GM18505 (cell line): ENCODE measurements at regions not wholly inside any gene's neighbourhood (a gene's known extent, or its start where the extent isn't known, plus 50 kb on each side); places are given as distances from the start of the nearest gene placed in this dataset.

ENCODE experiments used
- ATAC-seq: cut with Tn5 transposase; IDR thresholded peaks from one replicate; pipeline ENCODE4 v1.9.1; 2021; ENCODE audit not compliant: unreplicated experiment
- POLR2A ChIP-seq: IDR thresholded peaks from 4 replicates; pipeline ENCODE4 v1.6.1; 2011; ENCODE audit warnings: borderline replicate concordance; ENCODE audit not compliant: insufficient read depth, insufficient read length; ENCODE audit errors: extremely low read depth

- no peak for ATAC-seq
- TF ChIP-seq POLR2A: no peak
These were observed 995.3 kb downstream of the OTOL1 start for GRCh38 chr3:162491952-162492351.

DNA sequence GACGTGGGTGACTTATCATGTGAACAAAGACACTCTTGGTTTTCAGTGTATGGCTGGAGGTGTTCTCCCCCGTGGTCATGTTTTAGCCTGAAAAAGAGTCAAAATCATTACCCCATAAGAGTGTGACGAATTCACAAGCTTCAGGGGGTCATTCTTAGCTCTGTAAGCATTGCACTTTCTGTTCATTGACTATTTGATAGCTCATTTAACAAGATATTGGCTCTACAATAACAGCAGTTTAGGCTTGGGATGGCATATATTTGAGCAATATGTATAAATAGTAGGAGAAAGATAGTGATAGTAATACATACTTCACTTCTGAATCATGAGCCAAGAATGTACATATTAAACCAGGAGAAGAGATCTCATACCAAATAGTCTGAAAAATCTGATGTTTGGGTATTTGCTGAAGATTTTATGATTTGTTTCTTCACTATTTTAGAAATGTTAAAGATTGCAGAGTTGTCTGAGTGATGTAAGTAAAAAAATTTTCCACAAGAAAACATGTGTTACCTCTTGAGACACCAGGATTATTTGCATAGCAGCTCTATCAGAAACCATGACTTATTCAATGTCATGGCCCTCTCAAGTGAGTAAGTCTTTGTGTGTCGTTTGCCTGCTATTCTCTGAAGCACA is 996.0 kb downstream of the OTOL1 start:
- no peak for ATAC-seq
- no peak for TF ChIP-seq POLR2A

DNA sequence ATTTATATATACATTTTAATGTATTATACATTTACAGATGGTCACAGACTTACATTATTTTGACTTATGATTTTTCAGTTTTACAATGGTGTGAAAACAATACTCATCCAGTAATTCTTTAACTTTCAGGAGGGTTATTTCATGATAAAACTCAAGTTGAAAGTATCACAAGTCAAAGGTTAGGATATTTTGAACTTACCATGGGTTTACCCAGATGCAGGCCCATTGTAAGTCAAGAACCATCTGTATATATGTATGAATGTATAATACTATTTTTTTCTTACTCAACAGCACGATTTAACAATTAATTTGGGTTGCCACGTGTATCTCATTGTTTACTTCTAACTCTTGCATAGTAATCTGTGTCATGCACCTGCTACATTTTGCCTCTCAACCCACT is 1002.0 kb downstream of the OTOL1 start:
- no peak for TF ChIP-seq POLR2A
- ATAC-seq: no peak

DNA sequence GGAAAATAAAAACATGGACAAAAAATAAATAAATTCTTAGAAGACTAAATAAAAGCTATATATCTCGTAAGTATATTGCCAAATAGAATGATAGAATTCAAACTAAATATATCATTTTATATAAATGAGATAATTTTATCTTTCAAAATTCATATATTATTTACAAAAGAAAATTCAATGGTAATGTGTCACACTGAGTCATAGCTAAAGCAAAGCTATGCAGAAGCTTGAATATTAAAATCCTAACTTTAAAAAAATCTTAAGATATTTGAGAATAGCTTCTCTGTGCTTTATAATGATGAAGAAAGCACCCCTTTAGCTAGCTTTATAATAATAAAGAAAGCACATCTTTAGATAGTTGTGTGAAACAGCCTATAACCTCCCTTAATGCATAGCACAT is 1010.8 kb downstream of the OTOL1 start:
- ATAC-seq: no peak
- no peak for TF ChIP-seq POLR2A

DNA sequence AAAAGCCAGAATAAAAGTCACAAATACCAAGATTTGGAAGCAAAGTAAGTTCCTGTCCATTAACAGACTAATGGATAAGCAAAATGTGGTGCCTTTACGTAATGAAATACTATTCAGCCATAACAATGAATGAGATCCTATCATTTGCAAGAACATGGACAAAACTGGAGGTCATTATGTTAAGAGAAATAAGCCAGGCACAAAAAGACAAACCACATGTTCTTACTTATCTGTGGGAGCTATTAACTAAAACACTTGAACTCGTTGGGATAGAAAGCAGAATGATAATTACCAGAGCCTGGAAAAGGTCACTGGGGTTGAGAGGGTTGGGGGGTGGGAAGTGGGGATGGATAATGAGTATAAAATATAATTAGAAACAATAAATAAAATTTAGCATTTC is 1015.9 kb downstream of the OTOL1 start:
- no peak for ATAC-seq
- TF ChIP-seq POLR2A: no peak

DNA sequence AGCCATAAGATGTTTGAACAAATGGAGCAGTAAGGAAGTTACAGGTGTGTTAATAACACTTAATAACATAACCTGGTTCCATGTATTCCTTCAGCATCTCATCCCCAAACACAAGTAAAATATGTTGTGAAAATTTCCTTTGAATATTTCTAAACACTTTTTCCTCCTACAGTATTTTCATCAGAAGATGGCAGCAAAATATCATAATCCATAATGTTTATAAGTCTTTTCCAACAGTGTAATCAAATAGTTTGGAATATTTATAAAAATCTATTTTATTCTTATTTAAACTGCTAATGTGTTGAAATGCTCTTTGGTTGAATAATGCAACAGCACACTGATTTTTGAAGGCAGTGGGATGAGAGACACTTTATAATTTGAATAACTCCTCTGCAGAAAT is 1020.5 kb downstream of the OTOL1 start:
- no peak for ATAC-seq
- TF ChIP-seq POLR2A: no peak

DNA sequence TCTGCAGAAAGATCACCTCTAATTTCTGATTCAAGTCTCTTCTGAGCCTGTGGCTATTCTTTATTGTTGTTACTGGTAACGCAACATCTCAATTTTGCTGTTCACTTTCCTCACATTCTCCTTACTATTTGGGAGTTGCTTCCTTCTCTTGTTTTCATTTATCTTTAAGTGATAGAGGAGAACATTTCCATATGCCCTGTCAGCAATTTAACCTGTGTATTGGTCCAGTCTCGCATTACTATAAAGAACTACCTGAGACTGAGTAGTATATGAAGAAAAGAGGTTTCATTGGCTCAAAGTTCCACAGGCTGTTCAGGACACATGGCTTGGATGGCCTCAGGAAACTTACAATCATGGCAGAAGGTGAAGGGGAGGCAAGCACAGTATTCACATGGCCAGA is 1025.1 kb downstream of the OTOL1 start:
- ATAC-seq: no peak
- TF ChIP-seq POLR2A: no peak

DNA sequence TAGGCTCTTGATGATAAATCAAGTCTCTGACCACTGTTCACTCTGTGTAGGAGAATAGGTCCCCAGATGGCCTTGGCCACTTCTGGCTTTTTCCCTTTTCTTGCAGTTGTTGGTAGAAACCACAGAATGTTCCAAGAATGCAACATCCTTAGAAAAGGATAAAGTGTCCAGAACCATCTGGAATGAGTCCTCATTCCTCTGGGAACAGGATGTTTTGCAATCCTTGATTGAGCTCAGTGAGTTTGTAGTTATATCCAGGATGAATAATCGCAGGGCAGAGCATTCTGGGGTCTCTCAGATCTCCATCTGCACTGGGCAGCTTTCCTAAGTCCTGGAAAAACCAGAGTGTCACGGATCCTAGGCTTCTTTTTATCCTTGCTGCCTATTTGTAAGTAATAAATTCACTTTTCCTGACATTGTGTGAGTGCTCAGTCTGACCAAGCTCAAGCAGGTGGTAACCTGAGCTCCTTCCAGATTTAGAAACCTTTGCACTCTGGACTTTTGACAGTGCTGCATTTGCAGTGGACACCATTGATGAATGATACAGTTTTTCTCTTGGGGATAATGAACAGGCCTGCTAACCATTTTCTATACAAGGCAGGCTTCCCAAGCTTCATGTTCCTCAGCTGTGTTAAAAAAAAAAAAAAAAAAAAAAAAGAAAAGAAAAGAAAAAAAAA is 1028.6 kb downstream of the OTOL1 start:
- no peak for TF ChIP-seq POLR2A
- no peak for ATAC-seq

DNA sequence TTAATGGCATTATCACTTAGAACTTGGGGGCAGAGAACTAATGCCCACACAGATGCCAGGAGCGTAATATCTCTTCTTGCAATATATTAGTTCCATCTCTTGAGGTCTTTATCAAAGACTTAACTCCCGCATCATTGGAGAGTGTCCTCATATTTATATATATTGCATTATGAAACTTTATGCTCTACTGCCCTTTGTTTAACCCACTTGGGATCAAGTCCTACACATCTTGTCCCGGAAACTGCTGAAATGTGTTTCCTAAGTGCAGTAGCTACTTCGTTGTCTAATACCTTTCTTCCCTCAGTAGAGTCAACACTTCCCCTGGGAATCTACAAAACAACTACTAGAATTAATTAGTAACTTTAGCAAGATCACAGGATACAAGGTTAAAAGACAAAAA is 1029.2 kb downstream of the OTOL1 start:
- ATAC-seq: no peak
- no peak for TF ChIP-seq POLR2A

DNA sequence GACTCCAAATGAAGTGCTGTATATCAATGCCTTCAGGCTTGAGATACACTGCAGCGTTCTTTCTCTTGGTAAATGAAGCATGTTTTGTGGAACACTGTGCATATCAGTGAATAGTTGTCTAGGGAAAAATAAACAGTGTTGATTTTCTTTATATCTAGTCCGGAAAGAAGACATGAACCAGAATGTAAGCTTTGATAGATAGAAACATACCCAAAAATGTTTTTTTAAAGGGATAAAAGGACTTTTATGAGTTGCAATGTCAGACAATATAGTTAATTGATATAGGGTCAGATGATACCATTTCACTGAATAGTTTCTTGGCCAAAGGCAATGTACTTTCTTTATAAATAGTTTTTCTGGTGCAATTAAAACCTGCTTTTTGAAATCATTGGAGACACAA is 1037.8 kb downstream of the OTOL1 start:
- no peak for TF ChIP-seq POLR2A
- ATAC-seq: no peak

GRCh38 chr3:162538491-162538890 is 1041.9 kb downstream of the OTOL1 start:
- no peak for ATAC-seq
- TF ChIP-seq POLR2A: no peak

DNA sequence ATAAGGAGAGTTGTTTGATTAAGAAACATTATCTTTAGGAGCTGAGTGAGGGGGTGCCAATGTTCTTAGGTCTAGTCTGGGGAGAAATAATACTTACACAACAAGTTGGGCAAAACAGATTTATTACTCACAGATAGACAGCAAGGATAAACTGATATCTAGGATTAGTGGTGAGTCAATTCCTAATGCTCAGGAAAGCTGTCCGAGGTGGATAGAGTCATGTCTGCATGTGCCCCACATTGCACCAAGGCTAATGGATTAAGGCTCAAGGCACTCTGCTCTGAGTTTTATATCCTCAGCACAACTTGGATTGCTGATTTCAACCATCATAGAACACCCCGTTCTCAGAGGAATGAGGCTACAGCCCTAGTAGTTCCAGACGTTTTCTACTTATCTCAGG is 1042.3 kb downstream of the OTOL1 start:
- TF ChIP-seq POLR2A: no peak
- ATAC-seq: no peak

DNA sequence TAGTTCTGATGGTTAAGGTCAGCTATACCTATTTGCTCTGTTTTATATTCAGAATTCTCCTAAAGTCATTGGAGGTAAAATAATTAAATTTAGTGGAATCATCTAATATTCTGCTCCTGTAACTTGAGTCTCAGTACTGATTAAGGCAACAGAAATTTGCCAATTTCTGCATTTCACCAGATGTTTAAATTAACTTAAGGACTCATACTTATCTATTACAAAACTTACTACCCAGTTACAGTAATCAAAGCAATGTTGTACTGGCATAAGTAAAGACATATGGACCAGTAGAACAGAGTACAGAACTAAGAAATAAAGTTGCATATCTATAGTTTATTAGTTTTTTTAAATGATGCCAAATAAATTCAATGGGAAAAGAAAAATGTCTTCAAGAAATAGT is 1043.8 kb downstream of the OTOL1 start:
- no peak for TF ChIP-seq POLR2A
- no peak for ATAC-seq

- TF ChIP-seq POLR2A: no peak
- ATAC-seq: no peak
These were observed 1045.3 kb downstream of the OTOL1 start for GRCh38 chr3:162541923-162542322.
